Gastroesophageal sphincter (tissue), 4 donors: ENCODE measurements at regions not wholly inside any gene's neighbourhood (a gene's known extent, or its start where the extent isn't known, plus 50 kb on each side); places are given as distances from the start of the nearest gene placed in this dataset.

Experiments
- ATAC-seq: fragments of 150-250 bp; one replicate; pipeline ENCODE4 v1.9.1; 2016; ENCODE audit warnings: mild to moderate bottlenecking, moderate library complexity
- H3K27ac ChIP-seq, 4 donors: fragments of 200-600 bp; sonication (generic) in 3 of 4; 1 replicate in 3 of 4; 2 replicates in 1 of 4; pipeline ENCODE4 v1.5.1; 2016 to 2019
- H3K27me3 ChIP-seq: fragments of 200-600 bp; sonication (generic); one replicate; pipeline ENCODE4 v1.5.1; 2019
- H3K36me3 ChIP-seq, 2 donors: fragments of 200-600 bp; sonication (generic); one replicate each; pipeline ENCODE4 v1.5.1; 2019; ENCODE audit warnings: control low read depth in 1 of 2
- H3K4me1 ChIP-seq, 3 donors: fragments of 200-600 bp; sonication (generic); 1 replicate in 2 of 3; 2 replicates in 1 of 3; pipeline ENCODE4 v1.5.1; 2016 to 2019; ENCODE audit warnings: control low read depth in 2 of 3
- H3K4me3 ChIP-seq, 2 donors: fragments of 200-600 bp; sonication (generic); one replicate each; pipeline ENCODE4 v1.5.1; 2019; ENCODE audit warnings: mild to moderate bottlenecking in 1 of 2, moderate library complexity in 1 of 2
- H3K9me3 ChIP-seq, 3 donors: fragments of 200-600 bp; sonication (generic); one replicate each; pipeline ENCODE4 v1.5.1; 2017 to 2019; ENCODE audit warnings: control low read depth in 2 of 3
- CTCF ChIP-seq, 4 experiments: fragments of 200-600 bp in 2 of 4; fragments of 450-650 bp in 2 of 4; sonication (generic) in 1 of 4; IDR thresholded peaks; one replicate each; pipeline ENCODE4 v1.5.1; 2017 to 2019; ENCODE audit warnings: antibody characterized with exemption in 4 of 4, mild to moderate bottlenecking in 2 of 4, moderate library complexity in 2 of 4
- EP300 ChIP-seq: sonication (generic); formaldehyde crosslinking; IDR thresholded peaks from one replicate; pipeline ENCODE4 v1.6.1; 2017; ENCODE audit warnings: antibody characterized with exemption, mild to moderate bottlenecking
- POLR2A ChIP-seq, 2 donors: fragments of 450-650 bp; IDR thresholded peaks; one replicate each; pipeline ENCODE4 v1.6.1; 2017; ENCODE audit warnings: antibody characterized with exemption in 2 of 2, mild to moderate bottlenecking in 2 of 2, moderate library complexity in 1 of 2
- POLR2AphosphoS5 ChIP-seq: sonication (generic); formaldehyde crosslinking; IDR thresholded peaks from one replicate; pipeline ENCODE4 v1.6.1; 2017; ENCODE audit warnings: antibody characterized with exemption
- WGBS, 2 donors: methylation state at CpG; one replicate each; pipeline ENCODE4 v1.1.5; 2018; ENCODE audit warnings: low coverage in 1 of 2; 5-methylcytosine and 5-hydroxymethylcytosine counted together

DNA sequence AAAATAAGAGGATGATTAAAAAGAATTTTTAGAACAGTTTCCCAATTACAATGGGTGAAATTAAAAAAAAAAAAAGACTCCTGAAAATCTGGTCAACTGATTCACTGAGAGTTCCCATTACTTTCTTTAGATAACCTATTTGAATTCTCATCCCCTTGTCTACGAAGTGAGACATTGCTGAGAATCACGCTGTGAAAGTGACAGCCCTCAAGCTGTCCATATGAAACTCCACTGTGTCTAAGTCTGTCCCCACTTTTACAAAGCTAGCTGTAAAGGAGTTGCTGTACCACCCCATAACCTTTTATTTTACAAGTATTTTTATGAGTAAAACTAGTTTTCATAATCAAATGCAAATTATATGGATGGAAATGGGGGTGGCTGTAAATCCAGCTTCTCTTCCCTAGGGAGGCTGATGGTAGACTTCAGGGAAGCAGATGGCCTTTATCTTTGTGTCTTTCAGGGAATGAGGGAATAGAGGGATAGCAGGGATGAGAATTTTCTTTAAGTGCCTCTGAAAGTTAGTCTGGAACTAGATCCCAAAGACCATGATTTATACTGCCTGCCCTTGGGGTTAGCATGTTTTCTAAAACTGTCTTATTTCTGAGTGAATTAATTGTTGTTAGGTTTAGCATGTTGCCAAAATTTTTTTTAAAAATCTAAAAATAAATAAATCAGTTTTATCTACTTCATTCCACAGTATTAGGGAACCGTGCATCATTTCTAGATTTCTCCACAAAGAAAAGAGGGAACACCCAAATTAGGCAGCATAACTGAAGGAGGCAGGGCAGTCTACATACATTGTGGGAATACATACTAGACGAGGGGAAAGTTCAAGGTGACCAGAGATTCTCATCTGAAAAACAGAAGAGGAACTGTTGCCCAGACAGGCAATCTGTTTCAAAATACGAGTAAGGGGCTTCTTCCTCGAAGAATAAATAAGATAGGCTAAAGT lies 1219.1 kb downstream of the UQCRFS1 start:
- 43 to 51% methylated on average over 6 of the region's 6 CpGs for WGBS, 2 donors
- ATAC-seq: no peak
- Histone ChIP-seq H3K4me1 (no peaks in the 10 kb centered on the region), H3K36me3 (no peaks in the 10 kb centered on the region), H3K9me3 (no peaks in the 10 kb centered on the region), H3K27ac (no peak overlapping the region), H3K27me3 (no peaks in the 10 kb centered on the region), H3K4me3 (no peak overlapping the region)
- TF ChIP-seq POLR2AphosphoS5: no peak

DNA sequence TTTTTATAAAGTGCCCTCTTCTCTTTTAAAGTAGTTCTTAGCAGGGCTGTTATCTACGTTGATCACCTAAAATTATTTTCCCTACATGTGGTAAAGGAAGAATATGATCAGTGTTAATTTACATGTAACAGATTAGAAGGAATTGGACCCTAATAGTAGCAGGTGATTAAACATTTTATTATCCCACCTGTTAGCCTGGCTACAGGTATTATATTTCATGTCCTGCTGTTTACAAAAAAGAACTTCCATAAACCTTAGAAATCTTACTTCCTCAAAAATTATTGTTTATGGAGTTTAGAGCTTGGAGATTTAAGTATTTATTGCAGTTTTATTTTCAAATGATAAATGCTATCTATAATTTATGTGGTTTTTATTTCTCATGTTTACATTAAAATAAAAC lies 1226.7 kb downstream of the UQCRFS1 start:
- 56 to 64% methylated on average over 1 of the region's 1 CpG for WGBS, 2 donors
- Histone ChIP-seq H3K4me1 (no peaks in the 10 kb centered on the region), H3K4me3 (no peak overlapping the region), H3K9me3 (no peaks in the 10 kb centered on the region), H3K27ac (no peak overlapping the region), H3K27me3 (no peaks in the 10 kb centered on the region), H3K36me3 (no peaks in the 10 kb centered on the region)
- TF ChIP-seq CTCF (IDR thresholded peaks at IDR 0.05): no peak
- no peak for TF ChIP-seq EP300
- TF ChIP-seq POLR2AphosphoS5: no peak
- no peak for TF ChIP-seq POLR2A (IDR thresholded peaks at IDR 0.05)
- no peak for ATAC-seq

DNA sequence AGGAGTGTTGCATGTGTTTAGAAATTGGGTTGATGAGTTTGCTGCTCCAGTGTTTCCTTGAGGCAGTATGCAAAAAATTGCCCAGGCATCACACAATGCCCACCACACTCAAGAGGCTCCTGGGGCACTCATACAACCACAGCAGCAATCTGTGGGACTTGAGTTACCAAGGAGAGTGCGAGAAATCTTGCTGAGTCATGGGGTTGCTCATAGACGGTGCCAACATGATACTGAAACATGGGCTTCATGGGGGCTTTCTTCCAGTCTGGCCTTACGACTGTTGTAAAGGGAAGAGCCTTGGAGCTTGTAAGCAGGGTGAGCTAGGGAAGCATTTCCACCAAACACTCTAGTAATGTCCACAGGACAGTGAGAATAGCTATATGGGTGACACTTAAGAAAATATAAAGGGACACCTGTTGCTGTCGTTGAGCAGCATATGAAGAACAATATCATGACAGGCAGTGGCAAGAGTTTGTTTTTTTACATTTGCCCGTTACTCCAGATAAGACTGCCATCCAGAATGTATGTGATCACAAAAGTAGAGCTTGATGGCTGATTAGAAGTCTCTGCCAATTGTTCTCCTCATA lies 1237.4 kb downstream of the UQCRFS1 start:
- Histone ChIP-seq H3K27ac (no peak overlapping the region), H3K4me1 (no peaks in the 10 kb centered on the region), H3K27me3 (peaks cover 4% of the 10 kb centered on the region), H3K4me3 (no peak overlapping the region), H3K36me3 (no peaks in the 10 kb centered on the region), H3K9me3 (no peaks in the 10 kb centered on the region)
- WGBS, 2 donors: 47 to 100% methylated on average over 2 to 4 of the region's 5 CpGs
- TF ChIP-seq CTCF (IDR thresholded peaks at IDR 0.05): no peak
- TF ChIP-seq EP300: no peak
- no peak for TF ChIP-seq POLR2A (IDR thresholded peaks at IDR 0.05)
- no peak for TF ChIP-seq POLR2AphosphoS5
- ATAC-seq: no peak

DNA sequence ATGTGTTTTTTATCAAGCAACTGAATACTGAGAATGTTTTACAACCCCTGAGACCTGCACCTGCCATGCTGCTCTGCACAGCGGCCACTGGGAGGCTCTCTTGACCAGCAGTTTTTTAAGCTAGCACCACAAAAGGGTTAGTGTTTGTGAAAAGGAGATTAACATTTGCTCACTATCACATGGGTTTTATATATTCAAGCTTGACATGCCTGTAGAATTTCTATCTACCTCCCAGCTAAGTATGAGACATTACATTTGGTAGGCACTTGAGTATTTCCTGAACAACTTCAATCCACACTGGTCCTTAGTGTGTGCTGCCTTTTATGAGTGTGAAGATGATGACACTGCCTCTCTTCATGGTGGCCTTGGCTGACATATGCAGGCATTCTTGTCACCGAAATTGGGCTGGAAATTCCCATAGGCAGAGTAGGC lies 1238.9 kb downstream of the UQCRFS1 start:
- no peaks in the 10 kb centered on the region for H3K36me3 ChIP-seq
- H3K4me3 ChIP-seq: no peak overlapping the region
- no peak overlapping the region for H3K27ac ChIP-seq
- TF ChIP-seq CTCF (IDR thresholded peaks at IDR 0.05) (peak in 2 of 4 experiments; percentile 39 to 44), POLR2A (IDR thresholded peaks at IDR 0.05) (no peak), POLR2AphosphoS5 (no peak)
- 4 to 48% methylated on average over 2 of the region's 2 CpGs for WGBS, 2 donors
- peaks cover 4% of the 10 kb centered on the region for H3K27me3 ChIP-seq
- H3K9me3 ChIP-seq: no peaks in the 10 kb centered on the region
- ATAC-seq: no peak
- no peaks in the 10 kb centered on the region for H3K4me1 ChIP-seq

- no peaks in the 10 kb centered on the region for H3K9me3 ChIP-seq
- no peaks in the 10 kb centered on the region for H3K36me3 ChIP-seq
- no peak for TF ChIP-seq CTCF (IDR thresholded peaks at IDR 0.05)
- TF ChIP-seq EP300: no peak
- no peak for TF ChIP-seq POLR2A (IDR thresholded peaks at IDR 0.05)
- TF ChIP-seq POLR2AphosphoS5: no peak
- ATAC-seq: no peak
- H3K4me3 ChIP-seq: no peak overlapping the region
- H3K4me1 ChIP-seq: no peaks in the 10 kb centered on the region
- peaks cover 4% of the 10 kb centered on the region for H3K27me3 ChIP-seq
- no peak overlapping the region for H3K27ac ChIP-seq
- WGBS, 2 donors: 36 to 69% methylated on average over 5 of the region's 5 CpGs
These were observed 1240.5 kb downstream of the UQCRFS1 start for GRCh38 chr19:27972291-27973040.
